Transverse colon (tissue), 4 donors: ENCODE measurements at regions not wholly inside any gene's neighbourhood (a gene's known extent, or its start where the extent isn't known, plus 50 kb on each side); places are given as distances from the start of the nearest gene placed in this dataset.

Experiments used
- DNase-seq: peaks from one replicate; pipeline ENCODE4 v3.0.0-alpha.2; 2019
- H3K27ac ChIP-seq, 4 donors: fragments of 200-600 bp; sonication (generic); 2 replicates each; pipeline ENCODE4 v1.5.1; 2016 to 2018; ENCODE audit warnings: inconsistent platforms in 4 of 4
- H3K27me3 ChIP-seq: fragments of 200-600 bp; sonication (generic); 2 replicates; pipeline ENCODE4 v1.5.1; 2017; ENCODE audit warnings: inconsistent platforms
- H3K36me3 ChIP-seq, 4 donors: fragments of 200-600 bp; sonication (generic); 2 replicates each; pipeline ENCODE4 v1.5.1; 2017 to 2019; ENCODE audit warnings: inconsistent platforms in 4 of 4
- H3K4me1 ChIP-seq, 4 donors: fragments of 200-600 bp; sonication (generic); 2 replicates each; pipeline ENCODE4 v1.5.1; 2017 to 2020; ENCODE audit warnings: inconsistent platforms in 4 of 4
- H3K4me3 ChIP-seq, 4 donors: fragments of 200-600 bp; sonication (generic); 1 replicate in 1 of 4; 2 replicates in 3 of 4; pipeline versions ENCODE4 v1.5.1 to v1.6.1; 2017 to 2019; ENCODE audit warnings: inconsistent platforms in 4 of 4
- H3K9me3 ChIP-seq, 2 donors: fragments of 200-600 bp; sonication (generic); 2 replicates each; pipeline ENCODE4 v1.5.1; 2017 to 2019; ENCODE audit warnings: inconsistent platforms in 2 of 2
- EP300 ChIP-seq: sonication (generic); formaldehyde crosslinking; IDR thresholded peaks from one replicate; pipeline ENCODE4 v1.6.1; 2017; ENCODE audit warnings: antibody characterized with exemption, low read depth
- POLR2A ChIP-seq: fragments of 450-650 bp; IDR thresholded peaks from one replicate; pipeline ENCODE4 v1.6.1; 2016; ENCODE audit warnings: antibody characterized with exemption, mild to moderate bottlenecking, moderate library complexity
- POLR2AphosphoS5 ChIP-seq, 3 donors: sonication (generic); formaldehyde crosslinking; IDR thresholded peaks; one replicate each; pipeline ENCODE4 v1.6.1; 2016; ENCODE audit warnings: antibody characterized with exemption in 3 of 3
- WGBS, 2 donors: methylation state at CpG; one replicate each; pipeline ENCODE4 v1.1.5; 2018; ENCODE audit warnings: low coverage in 1 of 2; 5-methylcytosine and 5-hydroxymethylcytosine counted together
- in situ Hi-C, 4 donors: fragments of 200-750 bp; cut with MboI; loops; one replicate each; pipeline versions ENCODE4 v1.15.0 to v1.15.1; 2017; ENCODE audit warnings: low sequenced_read_pairs in 3 of 4, low pct_ligation_motif_present in 1 of 4, low pct_unique_long_range_greater_than_20kb in 1 of 4
- intact Hi-C: fragments of 100-400 bp; cut with DNase I; formaldehyde crosslinking; loops from one replicate; pipeline ENCODE4 v1.15.1; 2023; ENCODE audit warnings: low total_unique reads
- TF ChIP-seq, protein P1 (sequence below), 5 experiments: fragments of 200-600 bp in 3 of 5; fragments of 450-650 bp in 2 of 5; sonication (generic) in 3 of 5; IDR thresholded peaks; 1 replicate in 2 of 5; 2 replicates in 3 of 5; pipeline ENCODE4 v1.5.1; 2016 to 2017; ENCODE audit warnings: antibody characterized with exemption in 5 of 5, inconsistent platforms in 3 of 5, mild to moderate bottlenecking in 2 of 5, moderate library complexity in 1 of 5

DNA sequence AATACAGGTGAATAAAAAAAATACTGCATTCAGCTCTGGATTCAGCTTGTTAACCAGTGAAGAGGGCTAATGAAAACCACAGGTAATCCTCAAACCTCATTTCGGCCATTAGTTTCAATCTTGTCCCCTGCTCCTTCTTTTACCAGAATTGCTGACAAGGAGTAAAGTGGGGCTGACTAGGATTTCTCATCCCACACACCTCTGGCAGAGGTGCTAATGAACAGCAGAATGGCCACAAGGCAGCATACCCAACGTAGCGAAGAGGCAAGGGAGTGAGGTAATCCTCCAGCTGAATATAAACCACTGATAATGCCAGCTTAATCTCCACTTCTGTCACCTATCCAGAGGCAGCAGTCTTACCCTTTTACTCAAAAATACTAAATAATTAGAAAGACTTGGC lies 248.8 kb upstream of the CDIN1 start:
- intact Hi-C loops (no loop called here), in situ Hi-C loops (no loop called here)
- DNase-seq = no peak
- Histone ChIP-seq H3K27ac (no peak overlapping the region), H3K27me3 (no peaks in the 10 kb centered on the region), H3K36me3 (no peaks in the 10 kb centered on the region), H3K4me1 (no peaks in the 10 kb centered on the region), H3K4me3 (no peak overlapping the region), H3K9me3 (no peaks in the 10 kb centered on the region)
- TF ChIP-seq, protein P1, sequence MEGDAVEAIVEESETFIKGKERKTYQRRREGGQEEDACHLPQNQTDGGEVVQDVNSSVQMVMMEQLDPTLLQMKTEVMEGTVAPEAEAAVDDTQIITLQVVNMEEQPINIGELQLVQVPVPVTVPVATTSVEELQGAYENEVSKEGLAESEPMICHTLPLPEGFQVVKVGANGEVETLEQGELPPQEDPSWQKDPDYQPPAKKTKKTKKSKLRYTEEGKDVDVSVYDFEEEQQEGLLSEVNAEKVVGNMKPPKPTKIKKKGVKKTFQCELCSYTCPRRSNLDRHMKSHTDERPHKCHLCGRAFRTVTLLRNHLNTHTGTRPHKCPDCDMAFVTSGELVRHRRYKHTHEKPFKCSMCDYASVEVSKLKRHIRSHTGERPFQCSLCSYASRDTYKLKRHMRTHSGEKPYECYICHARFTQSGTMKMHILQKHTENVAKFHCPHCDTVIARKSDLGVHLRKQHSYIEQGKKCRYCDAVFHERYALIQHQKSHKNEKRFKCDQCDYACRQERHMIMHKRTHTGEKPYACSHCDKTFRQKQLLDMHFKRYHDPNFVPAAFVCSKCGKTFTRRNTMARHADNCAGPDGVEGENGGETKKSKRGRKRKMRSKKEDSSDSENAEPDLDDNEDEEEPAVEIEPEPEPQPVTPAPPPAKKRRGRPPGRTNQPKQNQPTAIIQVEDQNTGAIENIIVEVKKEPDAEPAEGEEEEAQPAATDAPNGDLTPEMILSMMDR (IDR thresholded peaks at IDR 0.05) = no peak
- TF ChIP-seq POLR2AphosphoS5 (IDR thresholded peaks at IDR 0.05) (no peak), EP300 (no peak), POLR2A (no peak)
- WGBS, 2 donors = 83 to 90% methylated on average over 1 to 3 of the region's 3 CpGs

DNA sequence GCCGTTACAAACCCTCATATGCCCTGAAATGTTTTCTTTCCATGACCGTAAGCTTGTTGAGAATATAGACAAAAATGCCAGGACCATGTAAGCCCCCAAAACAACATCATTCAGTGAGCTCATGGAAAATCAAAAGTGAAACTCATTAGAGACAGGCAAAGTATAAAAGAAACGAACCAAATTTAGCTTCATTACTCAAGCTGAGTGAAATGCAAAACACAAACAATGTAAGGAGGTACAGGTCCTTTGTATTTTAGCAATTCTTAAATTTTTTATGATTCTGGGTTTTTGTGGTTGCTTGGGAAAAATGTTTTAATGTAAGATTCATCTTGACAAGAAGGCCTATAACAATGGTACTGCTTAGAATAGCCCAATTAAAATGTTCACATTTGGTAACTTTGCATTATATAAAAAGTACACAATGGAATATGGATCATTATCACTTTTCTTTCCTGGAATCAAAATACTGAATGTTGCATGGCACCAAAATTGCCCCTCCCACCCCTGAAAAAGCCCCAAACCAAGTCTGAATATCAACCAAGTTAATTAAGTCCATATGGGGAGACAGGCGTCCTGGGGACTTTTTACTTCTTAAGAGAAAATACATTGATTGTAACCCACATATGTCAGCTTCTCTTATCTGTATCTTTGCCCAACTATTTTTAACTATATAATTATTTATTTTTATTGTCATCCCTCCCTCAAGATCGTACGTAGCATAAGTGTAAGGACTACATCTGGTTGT lies 247.7 kb upstream of the CDIN1 start:
- no peak overlapping the region for H3K4me3 ChIP-seq
- TF ChIP-seq POLR2AphosphoS5 (IDR thresholded peaks at IDR 0.05) (no peak), EP300 (no peak), POLR2A (no peak)
- TF ChIP-seq, protein P1 (IDR thresholded peaks at IDR 0.05) = no peak
- no peaks in the 10 kb centered on the region for H3K27me3 ChIP-seq
- 71 to 88% methylated on average over 6 of the region's 6 CpGs for WGBS, 2 donors
- H3K36me3 ChIP-seq = no peaks in the 10 kb centered on the region
- intact Hi-C loops (no loop called here), in situ Hi-C loops (no loop called here)
- no peaks in the 10 kb centered on the region for H3K9me3 ChIP-seq
- no peaks in the 10 kb centered on the region for H3K4me1 ChIP-seq
- H3K27ac ChIP-seq = no peak overlapping the region
- no peak for DNase-seq

GRCh38 chr15:36332301-36332700 lies 247.1 kb upstream of the CDIN1 start:
- Histone ChIP-seq H3K36me3 (no peaks in the 10 kb centered on the region), H3K4me3 (no peak overlapping the region), H3K9me3 (no peaks in the 10 kb centered on the region), H3K27ac (no peak overlapping the region), H3K4me1 (no peaks in the 10 kb centered on the region), H3K27me3 (no peaks in the 10 kb centered on the region)
- 71 to 81% methylated on average over 2 of the region's 2 CpGs for WGBS, 2 donors
- intact Hi-C loops = no loop called here
- in situ Hi-C loops = no loop called here
- DNase-seq = no peak
- TF ChIP-seq EP300 (no peak), POLR2A (no peak), POLR2AphosphoS5 (IDR thresholded peaks at IDR 0.05) (no peak)
- TF ChIP-seq, protein P1 (IDR thresholded peaks at IDR 0.05) = no peak

GRCh38 chr15:36332896-36333295 lies 246.5 kb upstream of the CDIN1 start:
- in situ Hi-C loops (no loop called here), intact Hi-C loops (no loop called here)
- Histone ChIP-seq H3K36me3 (no peaks in the 10 kb centered on the region), H3K27me3 (no peaks in the 10 kb centered on the region), H3K9me3 (no peaks in the 10 kb centered on the region), H3K4me3 (no peak overlapping the region), H3K27ac (no peak overlapping the region), H3K4me1 (no peaks in the 10 kb centered on the region)
- 96% methylated on average over 2 of the region's 2 CpGs; no CpG with 5 or more reads in 1 of the 2 donors for WGBS, 2 donors
- no peak for DNase-seq
- TF ChIP-seq, protein P1 (IDR thresholded peaks at IDR 0.05) = no peak
- TF ChIP-seq POLR2A (no peak), POLR2AphosphoS5 (IDR thresholded peaks at IDR 0.05) (no peak), EP300 (no peak)
